ENCODE measurements at regions not wholly inside any gene's neighbourhood (a gene's known extent, or its start where the extent isn't known, plus 50 kb on each side); places are given as distances from the start of the nearest gene placed in this dataset.

DNA sequence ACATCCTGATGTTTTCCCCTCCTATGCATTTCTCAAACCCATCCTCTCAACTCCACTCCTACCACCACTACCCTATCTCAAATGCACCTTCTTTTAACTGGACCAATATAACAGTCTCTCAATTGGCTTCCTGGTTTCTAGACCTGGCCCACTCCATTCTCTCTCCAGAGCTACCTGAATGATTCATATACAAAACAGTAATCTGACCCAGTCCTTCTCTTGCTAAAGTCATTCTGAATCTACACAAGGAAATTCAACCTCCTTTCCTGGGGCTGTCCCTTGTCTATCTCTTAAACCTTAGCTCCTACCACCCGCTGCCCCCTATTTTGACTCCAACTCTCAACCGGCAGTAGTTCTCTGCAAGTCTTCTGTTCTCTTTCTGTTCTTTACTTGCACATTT is 97.2 kb downstream of the PCSK1 start:
- TF ChIP-seq, protein P1, sequence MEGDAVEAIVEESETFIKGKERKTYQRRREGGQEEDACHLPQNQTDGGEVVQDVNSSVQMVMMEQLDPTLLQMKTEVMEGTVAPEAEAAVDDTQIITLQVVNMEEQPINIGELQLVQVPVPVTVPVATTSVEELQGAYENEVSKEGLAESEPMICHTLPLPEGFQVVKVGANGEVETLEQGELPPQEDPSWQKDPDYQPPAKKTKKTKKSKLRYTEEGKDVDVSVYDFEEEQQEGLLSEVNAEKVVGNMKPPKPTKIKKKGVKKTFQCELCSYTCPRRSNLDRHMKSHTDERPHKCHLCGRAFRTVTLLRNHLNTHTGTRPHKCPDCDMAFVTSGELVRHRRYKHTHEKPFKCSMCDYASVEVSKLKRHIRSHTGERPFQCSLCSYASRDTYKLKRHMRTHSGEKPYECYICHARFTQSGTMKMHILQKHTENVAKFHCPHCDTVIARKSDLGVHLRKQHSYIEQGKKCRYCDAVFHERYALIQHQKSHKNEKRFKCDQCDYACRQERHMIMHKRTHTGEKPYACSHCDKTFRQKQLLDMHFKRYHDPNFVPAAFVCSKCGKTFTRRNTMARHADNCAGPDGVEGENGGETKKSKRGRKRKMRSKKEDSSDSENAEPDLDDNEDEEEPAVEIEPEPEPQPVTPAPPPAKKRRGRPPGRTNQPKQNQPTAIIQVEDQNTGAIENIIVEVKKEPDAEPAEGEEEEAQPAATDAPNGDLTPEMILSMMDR (IDR thresholded peaks at IDR 0.05) = no peak
- ATAC-seq (ENCODE audit: low FRiP score) (no peak), DNase-seq (ENCODE audit: low spot score) (no peak)

GRCh38 chr5:96333391-96333790 is 99.7 kb downstream of the PCSK1 start:
- ATAC-seq (ENCODE audit: low FRiP score) = no peak
- TF ChIP-seq, protein P1 (IDR thresholded peaks at IDR 0.05) = no peak
- DNase-seq (ENCODE audit: low spot score) = no peak

GRCh38 chr5:96332535-96333366 is 100.3 kb downstream of the PCSK1 start:
- DNase-seq (ENCODE audit: low spot score) (no peak), ATAC-seq (ENCODE audit: low FRiP score) (no peak)
- TF ChIP-seq, protein P1 (IDR thresholded peaks at IDR 0.05) = no peak

DNA sequence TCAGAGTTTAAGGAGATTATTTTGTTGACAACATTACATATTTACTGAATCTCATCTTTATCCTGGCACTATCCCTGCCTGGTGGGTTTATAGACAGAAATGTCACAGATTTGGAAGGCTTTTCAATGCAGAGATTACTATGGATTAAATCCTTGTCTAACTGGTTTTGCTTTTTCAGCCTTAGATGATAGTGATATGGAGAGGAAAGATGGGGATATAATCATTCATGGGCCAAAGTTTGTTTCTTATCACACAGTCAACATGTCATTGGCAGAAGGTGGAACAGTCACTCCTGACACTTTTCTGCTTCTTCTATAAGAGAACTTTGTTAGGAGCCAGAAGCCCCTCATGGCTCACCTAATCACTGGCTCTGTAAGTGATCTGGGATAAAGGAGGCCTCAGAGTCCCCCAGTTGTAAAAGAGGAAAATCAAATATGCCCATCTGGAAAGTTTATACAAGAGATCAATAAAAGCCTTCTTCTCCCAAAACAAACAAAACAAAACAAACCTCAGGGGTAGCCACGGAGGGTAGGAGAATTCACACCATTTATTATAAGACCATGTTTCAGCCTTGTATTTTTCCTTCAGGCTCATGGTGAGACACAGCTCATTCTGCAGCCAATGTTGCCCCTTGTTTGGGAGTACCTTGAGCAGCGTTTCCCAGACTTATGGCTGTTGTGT is 101.2 kb downstream of the PCSK1 start:
- ATAC-seq (ENCODE audit: low FRiP score) (no peak), DNase-seq (ENCODE audit: low spot score) (no peak)
- TF ChIP-seq, protein P1 (IDR thresholded peaks at IDR 0.05) = no peak

DNA sequence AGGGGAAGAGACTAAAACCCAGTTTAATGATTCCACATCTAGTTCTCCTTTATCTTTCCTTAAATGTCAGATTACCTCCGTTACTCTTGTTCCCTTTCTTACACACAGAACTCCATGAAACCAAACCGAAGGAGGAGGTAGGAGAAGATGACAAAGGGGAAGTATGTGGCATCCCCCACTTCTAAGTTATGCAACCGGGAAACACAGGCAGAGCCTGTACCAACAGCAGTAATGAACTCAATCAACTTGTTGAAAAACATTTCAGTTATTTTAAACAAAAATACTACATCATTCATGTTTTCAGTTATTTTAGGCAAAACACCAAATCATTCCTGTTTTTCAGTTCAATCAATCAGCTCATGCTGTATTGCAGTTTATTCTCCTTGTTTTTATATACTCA is 101.8 kb downstream of the PCSK1 start:
- ATAC-seq (ENCODE audit: low FRiP score) (no peak), DNase-seq (ENCODE audit: low spot score) (no peak)
- TF ChIP-seq, protein P1 (IDR thresholded peaks at IDR 0.05) = no peak

DNA sequence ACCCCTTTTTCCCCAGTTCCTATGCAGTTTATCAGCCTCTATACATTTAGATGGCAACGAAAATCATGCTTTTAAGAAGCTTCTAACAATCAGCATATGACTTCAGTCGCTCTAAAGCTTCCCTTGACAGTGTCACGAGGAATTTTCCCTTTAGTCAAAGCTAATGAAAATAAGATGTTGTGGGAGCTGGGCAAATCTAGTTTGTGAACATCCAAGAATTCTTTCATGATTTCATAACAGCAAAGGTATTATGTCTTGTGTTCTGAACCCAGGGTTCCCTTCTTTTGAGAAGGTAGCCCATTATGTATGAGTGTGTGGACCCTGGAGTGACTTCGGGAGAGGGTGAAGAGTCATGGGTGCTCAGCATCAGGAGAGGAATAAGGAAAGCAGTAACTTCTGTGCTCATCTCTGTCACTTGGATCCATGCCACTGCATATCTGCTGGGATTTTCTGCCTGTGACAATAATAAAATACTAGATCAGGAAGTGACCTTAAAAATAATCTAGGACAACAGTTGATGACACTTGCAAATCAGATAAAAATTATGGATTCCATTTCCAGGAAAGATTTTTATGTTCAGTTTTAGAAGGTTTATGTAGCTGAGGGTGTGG is 102.4 kb downstream of the PCSK1 start:
- ATAC-seq (ENCODE audit: low FRiP score) = no peak
- no peak for DNase-seq (ENCODE audit: low spot score)
- TF ChIP-seq, protein P1 (IDR thresholded peaks at IDR 0.05) = no peak
